Mesodermal cell (in vitro differentiated cells): ENCODE measurements at regions not wholly inside any gene's neighbourhood (a gene's known extent, or its start where the extent isn't known, plus 50 kb on each side); places are given as distances from the start of the nearest gene placed in this dataset.
"Not testable (repeated sequence)": the region's sequence is repeated elsewhere in the genome, so short reads cannot be mapped to it uniquely, and the experiment has no call there.

Source experiments
- H3K27ac ChIP-seq: 2 replicates; pipeline ENCODE4 v1.7.0; 2013; ENCODE audit warnings: mild to moderate bottlenecking, low read depth, low read length, moderate library complexity; ENCODE audit not compliant: severe bottlenecking
- H3K36me3 ChIP-seq: 2 replicates; pipeline ENCODE4 v1.7.1; 2013; ENCODE audit warnings: mild to moderate bottlenecking, low read length, moderate library complexity; ENCODE audit not compliant: control insufficient read depth, insufficient read depth
- H3K4me1 ChIP-seq: one replicate; pipeline ENCODE4 v1.7.1; 2013; ENCODE audit warnings: mild to moderate bottlenecking, low read length; ENCODE audit not compliant: insufficient read depth, control insufficient read depth, poor library complexity, severe bottlenecking
- H3K4me3 ChIP-seq: 2 replicates; pipeline ENCODE4 v1.7.0; 2013; ENCODE audit warnings: low read length, control low read depth, mild to moderate bottlenecking; ENCODE audit not compliant: insufficient read depth, poor library complexity, severe bottlenecking; ENCODE audit errors: extremely low read depth
- H3K9me3 ChIP-seq: 2 replicates; pipeline ENCODE4 v1.7.1; 2013; ENCODE audit warnings: mild to moderate bottlenecking, low read length, moderate library complexity; ENCODE audit not compliant: control insufficient read depth
- WGBS, 2 experiments: methylation state at CpG; one replicate each; pipeline ENCODE4 v1.1.5; 2013; ENCODE audit warnings: missing lambda C conversion rate in 2 of 2; ENCODE audit not compliant: insufficient coverage in 2 of 2; 5-methylcytosine and 5-hydroxymethylcytosine counted together

- H3K4me3 ChIP-seq: no peak overlapping the region
- 87 to 90% methylated on average over 4 to 5 of the region's 5 CpGs for WGBS, 2 experiments
- H3K36me3 ChIP-seq: no peaks in the 10 kb centered on the region
- H3K9me3 ChIP-seq: no peaks in the 10 kb centered on the region
- H3K4me1 ChIP-seq: no peaks in the 10 kb centered on the region
- no peak overlapping the region for H3K27ac ChIP-seq
Observed at GRCh38 chr6:14383393-14384174, 266.0 kb downstream of the CD83 start.

GRCh38 chr6:14384175-14384949 lies 266.8 kb downstream of the CD83 start:
- Histone ChIP-seq H3K4me3 (no peak overlapping the region), H3K27ac (no peak overlapping the region), H3K36me3 (no peaks in the 10 kb centered on the region), H3K4me1 (no peaks in the 10 kb centered on the region), H3K9me3 (no peaks in the 10 kb centered on the region)
- WGBS, 2 experiments: 97% methylated on average over 2 to 3 of the region's 6 CpGs

GRCh38 chr6:14386263-14386662 lies 268.7 kb downstream of the CD83 start:
- 80% methylated on average over 1 of the region's 2 CpGs; no CpG with 5 or more reads in 1 of the 2 experiments for WGBS, 2 experiments
- H3K27ac ChIP-seq: no peak overlapping the region
- H3K36me3 ChIP-seq: no peaks in the 10 kb centered on the region
- no peaks in the 10 kb centered on the region for H3K4me1 ChIP-seq
- H3K9me3 ChIP-seq: no peaks in the 10 kb centered on the region
- H3K4me3 ChIP-seq: no peak overlapping the region

GRCh38 chr6:14386668-14387067 lies 269.1 kb downstream of the CD83 start:
- no peak overlapping the region for H3K4me3 ChIP-seq
- no peaks in the 10 kb centered on the region for H3K4me1 ChIP-seq
- no peaks in the 10 kb centered on the region for H3K9me3 ChIP-seq
- WGBS, 2 experiments: 82 to 93% methylated on average over 2 of the region's 4 CpGs
- H3K36me3 ChIP-seq: no peaks in the 10 kb centered on the region
- no peak overlapping the region for H3K27ac ChIP-seq

GRCh38 chr6:14388371-14388770 lies 270.8 kb downstream of the CD83 start:
- Histone ChIP-seq H3K4me3 (no peak overlapping the region), H3K9me3 (no peaks in the 10 kb centered on the region), H3K4me1 (no peaks in the 10 kb centered on the region), H3K36me3 (no peaks in the 10 kb centered on the region), H3K27ac (no peak overlapping the region)
- WGBS, 2 experiments: 100% methylated on average over 2 of the region's 2 CpGs; no CpG with 5 or more reads in 1 of the 2 experiments

- not testable (repeated sequence) for H3K4me1 ChIP-seq, H3K4me3 ChIP-seq, H3K27ac ChIP-seq, H3K36me3 ChIP-seq, H3K9me3 ChIP-seq
- 87 to 89% methylated on average over 2 of the region's 2 CpGs for WGBS, 2 experiments
Observed at GRCh38 chr6:14389776-14390175, 272.2 kb downstream of the CD83 start.

- Histone ChIP-seq H3K4me1 (no peaks in the 10 kb centered on the region), H3K4me3 (no peak overlapping the region), H3K9me3 (no peaks in the 10 kb centered on the region), H3K36me3 (no peaks in the 10 kb centered on the region), H3K27ac (no peak overlapping the region)
- no CpG with 5 or more reads among the region's 2 CpGs for WGBS, 2 experiments
Observed at GRCh38 chr6:14390805-14391204, 273.2 kb downstream of the CD83 start.

- no peaks in the 10 kb centered on the region for H3K9me3 ChIP-seq
- no peaks in the 10 kb centered on the region for H3K4me1 ChIP-seq
- H3K27ac ChIP-seq: no peak overlapping the region
- WGBS, 2 experiments: 57 to 83% methylated on average over 4 of the region's 4 CpGs
- H3K36me3 ChIP-seq: no peaks in the 10 kb centered on the region
- no peak overlapping the region for H3K4me3 ChIP-seq
Observed at GRCh38 chr6:14393910-14394309, 276.3 kb downstream of the CD83 start.

- Histone ChIP-seq H3K36me3 (no peaks in the 10 kb centered on the region), H3K4me3 (no peak overlapping the region), H3K9me3 (no peaks in the 10 kb centered on the region), H3K4me1 (no peaks in the 10 kb centered on the region), H3K27ac (no peak overlapping the region)
- no CpG with 5 or more reads among the region's 4 CpGs for WGBS, 2 experiments
Observed at GRCh38 chr6:14396392-14396791, 278.8 kb downstream of the CD83 start.

- Histone ChIP-seq H3K4me3 (no peak overlapping the region), H3K4me1 (no peaks in the 10 kb centered on the region), H3K36me3 (no peaks in the 10 kb centered on the region), H3K27ac (no peak overlapping the region), H3K9me3 (peaks cover 4% of the 10 kb centered on the region)
- WGBS, 2 experiments: 79 to 94% methylated on average over 10 of the region's 12 CpGs
Observed at GRCh38 chr6:14396826-14397517, 279.4 kb downstream of the CD83 start.
